Anterior cingulate cortex (tissue), 58 donors: ENCODE measurements at regions not wholly inside any gene's neighbourhood (a gene's known extent, or its start where the extent isn't known, plus 50 kb on each side); places are given as distances from the start of the nearest gene placed in this dataset.
"Not testable (repeated sequence)": the region's sequence is repeated elsewhere in the genome, so short reads cannot be mapped to it uniquely, and the experiment has no call there.

Experiments used
- DNase-seq, 58 donors: peaks; one replicate each; lab custom pipeline; 2025; lab: John Stamatoyannopoulos, UW

GRCh38 chr6:135699705-135700104, 151.8 kb upstream of the PDE7B start:
- no peak for DNase-seq

- no peak for DNase-seq
These were observed 150.1 kb upstream of the PDE7B start for GRCh38 chr6:135701426-135701825.

- no peak for DNase-seq
These were observed 148.5 kb upstream of the PDE7B start for GRCh38 chr6:135703007-135703406.

DNA sequence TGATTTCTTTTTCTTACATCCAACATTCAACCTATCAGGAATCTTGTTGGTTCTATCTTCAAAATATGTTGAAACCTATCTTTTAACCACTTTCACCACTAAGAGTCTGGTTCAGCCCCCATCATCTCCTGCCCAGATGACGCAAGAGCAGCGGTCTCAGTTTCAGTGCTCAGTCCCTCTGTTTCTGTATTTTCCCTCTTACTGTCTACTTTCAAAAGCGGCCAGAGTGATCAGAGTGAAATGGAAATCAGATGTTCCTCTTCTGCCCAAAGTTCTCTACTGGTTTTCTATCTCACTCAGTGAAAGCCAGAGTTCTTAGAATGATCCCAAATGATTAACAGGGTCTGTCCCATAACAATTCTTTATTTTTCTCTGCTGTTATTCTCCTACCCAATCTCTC, 147.9 kb upstream of the PDE7B start:
- no peak for DNase-seq

- DNase-seq = no peak
These were observed 144.1 kb upstream of the PDE7B start for GRCh38 chr6:135707426-135707825.

- peak in 1 of 58 donors; percentile 2 for DNase-seq
These were observed 141.5 kb upstream of the PDE7B start for GRCh38 chr6:135710042-135710441.

GRCh38 chr6:135722190-135722589, 129.3 kb upstream of the PDE7B start:
- no peak for DNase-seq

DNA sequence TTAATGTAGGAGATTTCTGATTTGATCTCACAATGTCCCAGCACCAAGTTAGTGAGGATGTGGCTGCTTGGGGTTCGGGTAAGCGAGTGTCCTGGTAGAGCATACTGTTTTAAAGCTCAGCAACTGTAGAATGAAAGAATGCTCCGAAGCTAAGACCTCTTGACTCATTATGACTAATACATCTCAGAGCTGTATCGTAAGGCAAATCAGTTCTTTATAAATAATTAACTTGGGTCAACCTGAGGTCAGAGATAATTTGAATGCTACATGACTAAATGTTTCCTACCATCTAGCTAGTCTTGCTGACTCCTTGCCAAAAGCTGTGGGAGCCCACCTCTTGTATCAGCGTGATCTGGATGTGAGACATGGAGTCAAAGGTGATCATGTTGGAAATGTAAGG, 128.8 kb upstream of the PDE7B start:
- no peak for DNase-seq

GRCh38 chr6:135728589-135728988, 122.9 kb upstream of the PDE7B start:
- DNase-seq = no peak

GRCh38 chr6:135731116-135731515, 120.4 kb upstream of the PDE7B start:
- DNase-seq = no peak

DNA sequence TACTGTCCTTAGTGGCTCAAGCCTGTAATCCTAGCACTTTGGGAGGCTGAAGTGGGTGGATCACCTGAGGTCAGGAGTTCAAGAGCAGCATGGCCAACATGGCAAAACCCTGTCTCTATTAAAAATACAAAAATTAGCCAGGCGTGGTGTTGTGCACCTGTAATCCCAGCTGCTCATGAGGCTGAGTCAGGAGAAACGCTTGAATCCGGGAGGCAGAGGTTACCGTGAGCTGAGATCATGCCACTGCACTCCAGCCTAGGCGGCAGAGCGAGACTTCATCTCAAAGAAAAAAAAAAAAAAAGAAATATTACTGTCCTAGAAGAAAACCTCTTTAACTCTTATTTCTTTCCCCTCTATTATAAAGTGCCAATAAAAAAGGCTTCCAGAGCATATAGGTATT, 115.2 kb upstream of the PDE7B start:
- not testable (repeated sequence) for DNase-seq

GRCh38 chr6:135738636-135739035, 112.9 kb upstream of the PDE7B start:
- no peak for DNase-seq

- DNase-seq = no peak
These were observed 112.2 kb upstream of the PDE7B start for GRCh38 chr6:135739288-135739687.

- no peak for DNase-seq
These were observed 110.9 kb upstream of the PDE7B start for GRCh38 chr6:135740580-135740979.

GRCh38 chr6:135743476-135743875, 108.0 kb upstream of the PDE7B start:
- DNase-seq = no peak

DNA sequence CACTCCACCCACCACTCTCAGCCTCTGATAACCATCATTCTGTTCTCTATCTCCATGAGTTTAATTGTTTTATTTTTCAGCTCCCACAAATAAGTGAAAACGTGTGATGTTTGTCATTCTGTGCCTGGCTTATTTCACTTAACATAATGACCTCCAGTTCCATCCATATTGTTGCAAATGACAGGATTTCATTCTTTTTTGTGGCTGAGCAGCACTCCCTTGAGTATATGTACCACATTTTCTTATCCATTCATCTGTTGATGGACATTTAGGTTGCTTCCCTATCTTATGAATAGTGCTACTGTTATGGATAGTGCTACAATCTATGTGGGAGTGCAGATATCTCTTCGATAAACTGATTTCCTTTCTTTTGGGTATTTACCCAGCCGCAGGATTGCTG, 103.3 kb upstream of the PDE7B start:
- no peak for DNase-seq

GRCh38 chr6:135750081-135750480, 101.4 kb upstream of the PDE7B start:
- no peak for DNase-seq

- DNase-seq = no peak
These were observed 98.3 kb upstream of the PDE7B start for GRCh38 chr6:135753196-135753595.

GRCh38 chr6:135759831-135760230, 91.7 kb upstream of the PDE7B start:
- DNase-seq = no peak

- no peak for DNase-seq
These were observed 77.5 kb upstream of the PDE7B start for GRCh38 chr6:135774006-135774405.

DNA sequence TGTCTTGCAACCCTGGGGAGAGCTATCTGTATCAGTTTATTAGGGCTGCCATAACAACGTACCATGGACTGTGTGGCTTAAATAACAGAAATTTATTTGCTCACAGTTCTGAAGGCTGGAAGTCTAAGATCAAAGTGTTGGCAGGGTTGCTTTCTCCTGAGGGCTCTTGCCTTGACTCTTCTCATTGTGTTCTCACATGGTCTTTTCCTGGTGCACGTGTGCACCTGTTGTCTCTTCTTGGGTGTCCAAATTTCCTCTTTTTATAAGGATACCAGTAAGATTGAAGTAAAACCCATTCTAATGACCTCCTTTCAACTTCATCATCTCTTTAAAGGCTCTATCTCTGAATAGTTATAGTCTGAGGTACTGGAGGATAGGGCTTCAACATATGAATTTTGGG, 72.3 kb upstream of the PDE7B start:
- DNase-seq = no peak

DNA sequence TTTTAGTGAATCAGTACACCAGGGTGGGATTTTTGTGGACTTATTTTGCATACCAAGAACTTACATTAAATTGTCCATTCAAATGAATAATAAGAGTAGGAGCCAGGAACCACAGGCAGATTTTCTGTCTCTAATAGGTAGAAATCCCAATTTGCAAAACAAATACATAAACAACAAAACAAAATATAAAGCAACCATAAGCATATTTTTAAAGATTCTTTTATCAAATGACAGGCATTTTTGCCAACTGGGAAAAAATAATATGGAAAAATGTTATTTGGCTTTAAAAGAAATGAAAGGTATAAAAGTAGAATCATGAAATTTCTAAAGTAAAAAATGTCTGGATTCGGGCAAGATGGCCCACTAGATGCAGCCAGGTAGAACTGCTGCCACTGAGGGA, 71.2 kb upstream of the PDE7B start:
- DNase-seq = no peak

GRCh38 chr6:135782546-135782945, 69.0 kb upstream of the PDE7B start:
- no peak for DNase-seq

DNA sequence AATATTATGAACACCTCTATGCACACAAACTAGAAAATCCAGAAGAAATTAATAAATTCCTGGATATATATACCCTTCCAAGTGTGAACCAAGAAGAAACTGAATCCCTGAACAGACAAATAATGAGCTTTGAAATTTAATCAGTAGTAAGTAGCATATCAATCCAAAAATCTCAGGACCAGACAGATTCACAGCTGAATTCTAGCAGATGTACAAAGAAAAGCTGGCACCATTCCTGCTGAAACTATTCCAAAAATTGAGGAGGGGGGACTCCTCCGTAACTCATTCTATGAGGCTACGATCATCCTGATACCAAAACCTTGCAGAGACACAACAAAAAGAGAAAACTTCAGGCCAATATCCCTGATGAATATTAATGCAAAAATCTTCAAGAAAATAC, 67.0 kb upstream of the PDE7B start:
- no peak for DNase-seq
